NCI-H510A (cell line): ENCODE measurements at regions not wholly inside any gene's neighbourhood (a gene's known extent, or its start where the extent isn't known, plus 50 kb on each side); places are given as distances from the start of the nearest gene placed in this dataset.

Experiments
- DNase-seq: peaks from one replicate; lab custom pipeline; 2025; lab: John Stamatoyannopoulos, UW

GRCh38 chr16:73743665-73744496, 552.7 kb upstream of the PSMD7 start:
- no peak for DNase-seq

DNA sequence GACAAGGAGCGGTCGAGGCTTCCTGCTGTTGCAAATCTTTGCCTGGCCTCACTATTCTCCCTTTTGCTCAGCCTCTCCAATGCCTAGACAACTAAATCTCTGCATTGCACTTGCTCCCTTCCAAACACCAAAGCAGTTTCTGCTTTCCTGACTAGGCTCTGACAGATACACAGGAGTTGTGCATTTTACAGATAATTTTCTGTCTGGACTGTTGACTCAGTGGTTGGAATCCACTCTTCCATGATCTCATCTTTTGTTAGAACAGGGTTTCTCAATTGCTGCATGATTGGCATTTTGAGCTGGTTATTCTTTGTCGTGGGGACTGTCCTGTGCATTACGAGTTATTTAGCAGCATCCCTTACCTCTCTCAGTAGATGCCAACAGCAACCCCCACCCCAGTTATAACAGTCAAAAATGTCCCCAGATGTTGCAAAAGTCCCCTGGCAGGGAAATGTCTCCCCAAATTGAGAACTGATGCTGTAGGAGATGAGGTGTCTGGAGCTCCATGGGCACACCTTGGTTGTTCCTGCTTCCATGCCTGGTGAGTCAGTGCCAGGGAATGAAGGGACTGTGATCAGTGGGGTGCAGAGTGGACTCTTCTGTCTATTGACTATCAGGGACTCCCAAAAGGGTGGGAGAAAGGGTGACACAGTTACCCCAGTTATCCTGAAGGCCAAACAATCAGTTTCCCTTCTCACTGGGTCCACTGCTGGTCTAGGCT, 557.4 kb upstream of the PSMD7 start:
- no peak for DNase-seq

- DNase-seq = no peak
These were observed 558.3 kb upstream of the PSMD7 start for GRCh38 chr16:73738266-73738665.

DNA sequence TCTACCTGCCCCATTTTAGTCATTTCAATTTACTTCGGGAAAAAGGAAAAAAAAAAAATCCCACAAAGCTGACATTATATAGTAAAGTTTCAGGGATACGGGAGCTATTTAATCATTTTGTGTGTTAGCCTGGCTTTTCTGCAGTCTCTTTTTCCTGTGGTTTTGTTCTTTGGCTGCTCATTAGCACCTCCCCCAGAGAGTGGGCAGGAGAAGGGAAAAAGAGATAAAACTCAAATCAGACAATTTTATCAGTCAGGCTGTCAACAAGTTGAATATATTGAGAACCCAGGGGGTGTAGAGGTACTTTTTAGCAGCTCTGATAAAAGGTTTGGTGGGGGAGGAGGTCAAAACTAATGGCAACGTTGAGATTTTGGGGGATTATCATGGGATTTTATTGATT, 559.0 kb upstream of the PSMD7 start:
- no peak for DNase-seq

GRCh38 chr16:73735954-73736353, 560.7 kb upstream of the PSMD7 start:
- DNase-seq = no peak

DNA sequence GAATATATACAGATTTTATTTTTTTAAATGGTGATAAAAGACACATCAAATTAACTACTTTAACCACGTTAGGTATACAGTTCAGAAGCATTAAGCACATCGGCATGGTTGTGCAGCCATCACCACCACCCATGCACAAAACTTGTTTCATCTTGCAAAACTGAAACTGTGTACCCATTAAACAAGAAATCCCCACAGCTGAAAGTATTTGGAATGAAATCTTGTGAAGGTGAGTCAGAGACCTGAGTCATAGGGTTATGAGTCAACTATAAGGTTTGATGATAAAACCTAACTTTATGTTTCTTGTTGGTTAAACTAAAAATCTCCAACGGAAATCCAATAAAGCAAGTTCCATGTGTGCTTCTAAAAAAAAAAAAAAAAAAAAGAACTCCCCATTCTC, 561.6 kb upstream of the PSMD7 start:
- DNase-seq = no peak

- DNase-seq = no peak
These were observed 563.9 kb upstream of the PSMD7 start for GRCh38 chr16:73732681-73733080.

GRCh38 chr16:73732143-73732542, 564.5 kb upstream of the PSMD7 start:
- no peak for DNase-seq

DNA sequence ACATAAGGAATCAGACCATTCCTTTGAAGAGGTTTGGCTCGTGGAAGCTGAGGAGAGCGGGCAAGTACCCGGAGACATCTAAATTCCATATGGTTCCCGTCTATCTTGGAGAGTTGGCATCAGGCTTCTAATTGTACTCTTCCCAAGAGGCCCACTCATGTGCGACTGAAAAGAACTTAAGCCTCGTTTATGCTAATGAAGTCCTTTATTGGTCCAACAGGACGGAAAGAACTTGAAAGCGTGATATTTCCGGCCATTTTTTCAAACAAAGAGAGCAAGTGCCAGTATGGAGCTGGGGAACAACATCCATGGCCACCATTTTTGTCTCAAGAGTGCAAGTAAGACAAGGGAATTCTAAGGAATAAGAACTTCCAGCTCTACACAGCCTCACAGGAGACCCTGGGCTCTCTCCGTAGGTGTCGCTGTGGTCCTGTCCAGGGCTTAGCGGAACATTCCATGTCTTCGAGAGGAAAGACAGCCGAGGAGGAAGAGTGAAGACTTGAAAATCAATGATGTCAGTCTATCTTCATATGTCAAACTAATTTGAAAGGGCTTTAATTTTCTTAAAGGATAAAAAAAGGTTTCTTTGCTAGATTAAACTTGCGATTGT, 566.0 kb upstream of the PSMD7 start:
- DNase-seq = no peak

DNA sequence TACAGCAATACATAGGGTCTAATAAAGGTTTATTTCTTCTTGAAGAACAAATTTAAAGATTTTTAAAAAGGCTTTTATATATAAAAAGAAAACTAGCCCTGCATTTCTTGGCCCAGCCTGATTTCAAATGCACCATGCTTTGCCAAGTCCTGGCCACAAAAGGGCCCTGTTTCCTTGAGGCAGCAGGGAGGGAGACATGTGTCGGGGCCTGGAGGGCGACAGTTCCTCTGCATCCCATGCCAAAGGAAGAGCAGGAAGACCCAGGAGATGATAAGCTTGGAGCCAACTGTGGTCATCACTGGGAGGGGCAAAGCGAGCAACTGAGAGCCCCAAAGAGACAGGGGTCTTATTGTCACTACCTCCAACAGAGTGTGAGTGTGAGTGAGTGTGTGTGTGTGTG, 571.5 kb upstream of the PSMD7 start:
- DNase-seq = no peak

GRCh38 chr16:73724503-73724902, 572.1 kb upstream of the PSMD7 start:
- DNase-seq = no peak

DNA sequence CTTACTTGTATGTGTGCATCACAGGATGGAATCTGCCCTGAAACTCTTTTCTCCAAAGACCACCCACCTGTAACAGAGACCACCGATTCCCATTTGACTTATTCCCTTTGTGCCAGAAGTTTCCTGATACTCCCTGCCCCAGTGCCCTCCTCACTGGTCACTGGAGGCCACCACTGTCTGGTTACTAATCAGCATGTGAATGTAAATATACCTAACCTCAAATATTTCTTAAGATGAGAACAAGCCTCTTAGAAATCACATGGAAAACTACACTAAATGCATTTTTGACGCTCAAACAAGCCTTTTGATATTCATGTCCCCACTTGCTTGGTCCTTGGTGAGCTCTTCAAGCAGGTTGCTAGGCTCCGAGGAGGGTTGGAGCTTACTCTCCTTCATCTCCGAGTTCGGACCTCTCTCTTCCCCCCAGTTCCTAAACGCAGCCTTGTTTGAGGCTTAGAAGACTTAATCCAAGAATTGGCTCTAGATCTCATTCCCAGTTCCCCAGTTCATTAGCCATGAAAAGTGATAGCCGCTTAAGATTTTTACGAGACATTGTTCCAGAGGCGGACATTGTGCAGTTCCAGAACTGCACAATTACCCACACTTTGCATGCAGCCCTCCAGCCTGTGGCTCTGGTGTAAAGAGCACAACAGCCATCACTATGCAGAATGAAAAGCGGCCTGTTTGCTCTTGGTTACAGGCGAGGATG, 579.2 kb upstream of the PSMD7 start:
- no peak for DNase-seq

- DNase-seq = no peak
These were observed 581.6 kb upstream of the PSMD7 start for GRCh38 chr16:73714976-73715375.

DNA sequence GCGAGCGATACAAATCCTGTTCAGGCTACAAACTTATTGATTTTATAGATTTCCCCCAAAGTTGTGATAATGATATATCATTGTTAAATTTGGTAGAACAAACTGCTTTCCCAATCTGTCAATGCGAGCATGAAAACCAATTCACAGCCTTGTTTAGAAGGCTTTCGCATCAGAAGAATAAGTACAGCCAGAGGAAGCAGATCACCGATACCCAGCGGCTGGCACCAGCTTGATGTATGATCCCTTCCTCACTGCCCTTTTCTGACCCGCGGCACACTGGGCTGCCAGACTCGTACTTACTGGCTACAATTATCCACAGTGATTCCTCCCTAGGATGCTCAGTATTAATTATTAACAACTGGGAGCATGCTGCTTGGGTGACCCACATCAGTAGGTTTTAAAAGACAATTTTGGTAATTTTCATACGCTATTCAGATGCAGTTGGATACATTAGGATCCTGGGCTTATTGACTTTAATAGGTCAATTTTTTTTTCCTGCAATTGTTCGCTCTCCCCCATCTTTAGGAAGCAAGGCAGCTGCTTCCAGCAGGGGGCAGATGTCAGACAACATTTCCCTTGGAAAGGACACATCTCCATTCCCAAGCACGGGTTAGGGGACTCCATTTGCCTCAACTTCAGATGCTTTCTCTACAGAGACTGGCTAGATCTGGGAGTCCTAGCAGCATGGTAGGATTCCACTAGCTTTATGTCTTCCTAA, 582.7 kb upstream of the PSMD7 start:
- no peak for DNase-seq

DNA sequence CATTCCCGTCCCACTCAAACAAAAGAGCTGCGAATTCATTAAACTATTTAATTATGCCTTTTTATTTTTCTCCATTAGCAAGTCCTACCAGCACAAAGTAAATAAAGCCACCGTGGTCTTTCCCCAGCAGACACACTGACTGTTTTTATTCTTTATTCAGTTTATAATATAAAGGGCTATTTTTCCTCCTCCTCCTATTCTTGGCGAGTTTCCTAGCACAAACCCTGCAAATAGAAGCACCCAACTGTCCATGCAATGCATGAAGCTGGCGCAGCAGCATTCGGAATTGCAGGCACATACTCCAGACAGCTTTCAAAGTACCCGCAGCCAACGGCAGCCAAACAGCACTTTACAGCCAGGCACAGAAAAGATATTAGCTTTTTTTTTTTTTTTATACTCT, 583.4 kb upstream of the PSMD7 start:
- DNase-seq = no peak

GRCh38 chr16:73711406-73712080, 585.1 kb upstream of the PSMD7 start:
- no peak for DNase-seq

GRCh38 chr16:73710526-73710925, 586.1 kb upstream of the PSMD7 start:
- DNase-seq = no peak

DNA sequence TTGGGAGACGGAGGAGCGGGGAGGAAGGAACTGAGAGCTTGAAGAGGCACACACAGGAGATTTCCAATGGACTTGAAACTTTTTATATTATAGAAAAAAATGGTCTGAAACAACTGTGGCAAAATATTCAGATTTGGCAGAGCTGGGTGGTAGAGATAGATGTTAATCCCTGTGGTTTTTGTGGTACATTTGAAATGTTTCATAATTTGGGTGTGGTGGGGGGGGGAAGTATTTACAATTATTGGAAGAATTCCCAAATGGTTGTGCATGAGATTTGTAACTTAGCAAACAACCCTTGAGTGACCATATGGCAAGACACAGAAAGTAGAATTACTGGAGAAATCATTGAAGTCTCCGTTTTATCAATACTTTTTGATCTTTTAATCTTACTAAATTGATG, 588.8 kb upstream of the PSMD7 start:
- no peak for DNase-seq

DNA sequence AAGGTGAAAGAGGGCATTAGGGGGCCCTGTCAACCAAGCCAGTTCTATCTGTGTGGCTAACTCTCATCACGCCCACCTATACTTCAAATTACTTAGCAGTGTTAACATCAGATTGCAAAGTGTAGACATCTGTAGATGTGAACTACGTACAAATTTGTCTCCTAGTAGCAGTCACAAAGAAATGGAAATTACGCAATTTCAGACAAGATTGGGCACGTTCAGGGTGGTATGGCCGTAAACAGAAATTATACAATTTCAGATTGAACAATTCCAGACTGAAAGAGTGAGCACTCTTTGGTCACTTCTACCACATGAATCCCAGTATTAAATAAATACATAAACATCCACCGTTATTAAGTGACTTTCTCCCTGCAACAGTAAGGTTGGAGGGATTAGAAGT, 592.7 kb upstream of the PSMD7 start:
- no peak for DNase-seq

- no peak for DNase-seq
These were observed 599.3 kb upstream of the PSMD7 start for GRCh38 chr16:73697336-73697735.

GRCh38 chr16:73692861-73693260, 603.8 kb upstream of the PSMD7 start:
- DNase-seq = no peak
